ENCODE measurements at regions not wholly inside any gene's neighbourhood (a gene's known extent, or its start where the extent isn't known, plus 50 kb on each side); places are given as distances from the start of the nearest gene placed in this dataset.

DNA sequence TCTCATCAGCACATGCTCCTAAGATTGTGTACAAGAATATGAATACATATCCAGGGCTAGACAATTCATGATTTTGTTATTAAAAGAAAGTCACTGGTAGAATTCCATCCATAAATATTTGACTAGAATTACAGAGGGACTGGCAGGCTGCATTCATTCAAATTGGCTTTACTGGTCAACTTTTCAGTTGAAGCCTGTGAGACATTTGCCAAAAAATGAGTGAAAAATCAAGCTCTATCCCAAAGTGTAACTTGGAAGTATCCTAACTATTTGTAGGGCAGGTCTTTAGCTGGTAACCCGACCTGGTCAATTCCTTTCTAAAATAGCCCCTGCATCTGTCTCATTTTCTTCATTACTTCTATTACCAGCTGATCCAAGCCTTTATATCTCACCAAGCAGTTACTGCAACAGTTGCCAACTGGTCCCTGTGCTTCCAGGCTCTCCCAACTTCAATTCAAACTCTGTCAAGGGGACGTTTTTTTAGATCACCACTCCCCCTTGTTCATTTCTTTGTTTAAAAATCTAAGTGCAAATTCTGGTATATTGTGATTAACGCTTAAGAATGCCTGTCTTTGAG lies 173.1 kb upstream of the TBL1XR1 start:
- no peak overlapping the region for H2BK5ac ChIP-seq (ENCODE audit: low read length)
- no peaks in the 10 kb centered on the region for H3K27me3 ChIP-seq (ENCODE audit: insufficient read depth, low read length, poor library complexity)
- H3K4me2 ChIP-seq (ENCODE audit: low read length), result no peak overlapping the region
- no peak overlapping the region for H3K4me3 ChIP-seq (ENCODE audit: low read length)
- no CpG with 5 or more reads among the region's 3 CpGs for whole genome bisulfite sequencing (ENCODE audit: extremely low coverage, insufficient coverage, low lambda C conversion rate)
- no peaks in the 10 kb centered on the region for H3K36me3 ChIP-seq (ENCODE audit: control insufficient read depth, insufficient read depth, low read length)
- H4K8ac ChIP-seq (ENCODE audit: low read depth, low read length), result no peak overlapping the region
- H3K79me1 ChIP-seq (ENCODE audit: low read length), result no peaks in the 10 kb centered on the region
- no peak overlapping the region for H3K9ac ChIP-seq (ENCODE audit: low read length)
- peak overlapping the region; percentile 36 for H2BK15ac ChIP-seq (replicated peaks; ENCODE audit: low read depth)
- H2BK120ac ChIP-seq (ENCODE audit: low read depth, low read length), result no peak overlapping the region
- H3K4me1 ChIP-seq (ENCODE audit: control insufficient read depth, low read depth, low read length), result no peaks in the 10 kb centered on the region
- H3K23ac ChIP-seq (ENCODE audit: low read length), result no peak overlapping the region
- no peak overlapping the region for H3K18ac ChIP-seq (ENCODE audit: low read length)
- H3K56ac ChIP-seq (ENCODE audit: low read length), result no peak overlapping the region
- no peak overlapping the region for H4K5ac ChIP-seq (ENCODE audit: low read length)
- H2AK5ac ChIP-seq (ENCODE audit: low read length), result no peak overlapping the region
- no peak for DNase-seq
- no peak overlapping the region for H3K4ac ChIP-seq (ENCODE audit: low read depth, low read length)
- no peak overlapping the region for H3K27ac ChIP-seq (ENCODE audit: low read depth, low read length)
- H3K79me2 ChIP-seq (ENCODE audit: control insufficient read depth, insufficient read depth, low read length), result no peaks in the 10 kb centered on the region

DNA sequence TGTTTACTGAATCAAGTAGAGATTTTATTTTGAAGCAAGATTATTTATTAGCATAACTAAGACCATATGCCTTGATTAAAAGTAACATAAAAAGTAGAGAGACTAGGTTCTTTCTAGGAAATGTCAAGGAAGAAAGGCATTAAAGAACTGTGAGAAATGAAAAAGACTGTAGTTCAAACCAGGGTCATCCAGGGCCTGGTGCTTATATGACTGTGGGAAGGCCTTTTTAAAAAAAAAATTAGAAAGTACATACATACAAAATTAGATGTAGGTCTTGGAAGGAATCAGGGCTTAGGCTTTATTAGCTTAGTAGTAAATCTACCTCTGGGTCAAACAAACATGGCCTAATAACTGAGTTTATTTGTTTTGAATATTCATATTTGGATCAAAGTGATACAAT lies 173.9 kb upstream of the TBL1XR1 start:
- H4K8ac ChIP-seq (ENCODE audit: low read depth, low read length), result no peak overlapping the region
- no peak overlapping the region for H3K4me3 ChIP-seq (ENCODE audit: low read length)
- H3K79me1 ChIP-seq (ENCODE audit: low read length), result no peaks in the 10 kb centered on the region
- no peaks in the 10 kb centered on the region for H3K79me2 ChIP-seq (ENCODE audit: control insufficient read depth, insufficient read depth, low read length)
- no peaks in the 10 kb centered on the region for H3K4me1 ChIP-seq (ENCODE audit: control insufficient read depth, low read depth, low read length)
- no peak overlapping the region for H4K5ac ChIP-seq (ENCODE audit: low read length)
- H3K4me2 ChIP-seq (ENCODE audit: low read length), result no peak overlapping the region
- no peak overlapping the region for H2AK5ac ChIP-seq (ENCODE audit: low read length)
- H3K27ac ChIP-seq (ENCODE audit: low read depth, low read length), result no peak overlapping the region
- H2BK5ac ChIP-seq (ENCODE audit: low read length), result no peak overlapping the region
- no peaks in the 10 kb centered on the region for H3K27me3 ChIP-seq (ENCODE audit: insufficient read depth, low read length, poor library complexity)
- no peak for DNase-seq
- no peak overlapping the region for H3K9ac ChIP-seq (ENCODE audit: low read length)
- peak overlapping the region; percentile 92 for H2BK15ac ChIP-seq (replicated peaks; ENCODE audit: low read depth)
- no peak overlapping the region for H3K23ac ChIP-seq (ENCODE audit: low read length)
- H3K18ac ChIP-seq (ENCODE audit: low read length), result no peak overlapping the region
- H3K4ac ChIP-seq (ENCODE audit: low read depth, low read length), result no peak overlapping the region
- H2BK120ac ChIP-seq (ENCODE audit: low read depth, low read length), result no peak overlapping the region
- no peak overlapping the region for H3K56ac ChIP-seq (ENCODE audit: low read length)
- H3K36me3 ChIP-seq (ENCODE audit: control insufficient read depth, insufficient read depth, low read length), result no peaks in the 10 kb centered on the region

DNA sequence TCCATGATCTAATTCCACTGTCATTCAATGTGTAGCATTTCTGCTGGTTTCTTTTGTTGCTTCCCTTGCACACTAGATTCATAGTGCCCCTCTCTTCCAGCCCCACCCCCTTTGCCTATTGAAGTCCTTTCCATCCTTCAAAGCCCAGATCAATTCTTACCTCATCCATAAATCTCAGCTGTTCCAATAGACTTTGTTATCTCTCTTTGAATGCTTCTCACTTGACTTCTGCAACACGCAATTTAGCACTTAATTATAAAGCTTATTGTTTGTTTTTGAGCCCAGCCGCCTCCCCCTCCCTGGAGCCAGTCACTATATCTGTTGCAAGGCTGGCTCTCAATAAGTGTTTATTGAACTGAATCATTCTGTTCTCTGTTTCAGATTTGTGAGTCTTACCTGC lies 174.6 kb upstream of the TBL1XR1 start:
- H3K79me2 ChIP-seq (ENCODE audit: control insufficient read depth, insufficient read depth, low read length), result no peaks in the 10 kb centered on the region
- no peak overlapping the region for H4K8ac ChIP-seq (ENCODE audit: low read depth, low read length)
- H3K4me3 ChIP-seq (ENCODE audit: low read length), result no peak overlapping the region
- no peak overlapping the region for H3K9ac ChIP-seq (ENCODE audit: low read length)
- H3K79me1 ChIP-seq (ENCODE audit: low read length), result no peaks in the 10 kb centered on the region
- H3K4me1 ChIP-seq (ENCODE audit: control insufficient read depth, low read depth, low read length), result no peaks in the 10 kb centered on the region
- H3K27ac ChIP-seq (ENCODE audit: low read depth, low read length), result no peak overlapping the region
- H3K4ac ChIP-seq (ENCODE audit: low read depth, low read length), result no peak overlapping the region
- DNase-seq, result peak; percentile 45
- H2BK120ac ChIP-seq (ENCODE audit: low read depth, low read length), result no peak overlapping the region
- H3K36me3 ChIP-seq (ENCODE audit: control insufficient read depth, insufficient read depth, low read length), result no peaks in the 10 kb centered on the region
- no peak overlapping the region for H2BK5ac ChIP-seq (ENCODE audit: low read length)
- H4K5ac ChIP-seq (ENCODE audit: low read length), result no peak overlapping the region
- H3K27me3 ChIP-seq (ENCODE audit: insufficient read depth, low read length, poor library complexity), result no peaks in the 10 kb centered on the region
- no peak overlapping the region for H3K23ac ChIP-seq (ENCODE audit: low read length)
- H3K56ac ChIP-seq (ENCODE audit: low read length), result no peak overlapping the region
- H2BK15ac ChIP-seq (replicated peaks; ENCODE audit: low read depth), result no peak overlapping the region
- WGBS (ENCODE audit: extremely low coverage, insufficient coverage, low lambda C conversion rate), result no CpG with 5 or more reads among the region's 2 CpGs
- H3K18ac ChIP-seq (ENCODE audit: low read length), result no peak overlapping the region
- H3K4me2 ChIP-seq (ENCODE audit: low read length), result no peak overlapping the region
- no peak overlapping the region for H2AK5ac ChIP-seq (ENCODE audit: low read length)

DNA sequence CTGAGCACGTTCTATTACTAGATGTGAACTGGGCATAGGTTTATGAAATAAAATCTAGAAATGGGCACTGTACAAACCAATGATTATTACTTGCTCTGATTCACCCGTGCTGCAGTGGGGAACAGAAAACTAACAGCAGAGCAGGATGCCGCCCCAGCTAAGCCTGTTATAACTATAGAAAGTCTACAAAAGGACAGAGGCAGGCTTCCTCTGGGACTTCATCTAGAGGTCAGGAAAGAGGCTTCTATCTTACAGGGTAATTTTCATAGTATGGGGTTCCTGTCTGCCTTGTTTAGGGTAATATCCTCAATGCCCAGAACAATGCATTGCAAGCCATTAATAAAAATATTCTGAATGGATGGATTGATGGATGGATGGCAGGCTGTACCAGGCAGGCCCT lies 177.0 kb upstream of the TBL1XR1 start:
- H3K18ac ChIP-seq (ENCODE audit: low read length), result peak overlapping the region; percentile 36
- no peaks in the 10 kb centered on the region for H3K36me3 ChIP-seq (ENCODE audit: control insufficient read depth, insufficient read depth, low read length)
- DNase-seq, result no peak
- H3K27me3 ChIP-seq (ENCODE audit: insufficient read depth, low read length, poor library complexity), result no peaks in the 10 kb centered on the region
- no peak overlapping the region for H3K27ac ChIP-seq (ENCODE audit: low read depth, low read length)
- H2AK5ac ChIP-seq (ENCODE audit: low read length), result no peak overlapping the region
- H3K4ac ChIP-seq (ENCODE audit: low read depth, low read length), result no peak overlapping the region
- no peak overlapping the region for H4K5ac ChIP-seq (ENCODE audit: low read length)
- H2BK15ac ChIP-seq (replicated peaks; ENCODE audit: low read depth), result no peak overlapping the region
- H3K4me3 ChIP-seq (ENCODE audit: low read length), result no peak overlapping the region
- H3K79me1 ChIP-seq (ENCODE audit: low read length), result no peaks in the 10 kb centered on the region
- H2BK120ac ChIP-seq (ENCODE audit: low read depth, low read length), result no peak overlapping the region
- no peak overlapping the region for H3K56ac ChIP-seq (ENCODE audit: low read length)
- H2BK5ac ChIP-seq (ENCODE audit: low read length), result no peak overlapping the region
- WGBS (ENCODE audit: extremely low coverage, insufficient coverage, low lambda C conversion rate), result no CpG with 5 or more reads among the region's 3 CpGs
- H3K9ac ChIP-seq (ENCODE audit: low read length), result no peak overlapping the region
- H3K4me2 ChIP-seq (ENCODE audit: low read length), result no peak overlapping the region
- H3K23ac ChIP-seq (ENCODE audit: low read length), result no peak overlapping the region
- H3K4me1 ChIP-seq (ENCODE audit: control insufficient read depth, low read depth, low read length), result no peaks in the 10 kb centered on the region
- H4K8ac ChIP-seq (ENCODE audit: low read depth, low read length), result no peak overlapping the region
- H3K79me2 ChIP-seq (ENCODE audit: control insufficient read depth, insufficient read depth, low read length), result no peaks in the 10 kb centered on the region

DNA sequence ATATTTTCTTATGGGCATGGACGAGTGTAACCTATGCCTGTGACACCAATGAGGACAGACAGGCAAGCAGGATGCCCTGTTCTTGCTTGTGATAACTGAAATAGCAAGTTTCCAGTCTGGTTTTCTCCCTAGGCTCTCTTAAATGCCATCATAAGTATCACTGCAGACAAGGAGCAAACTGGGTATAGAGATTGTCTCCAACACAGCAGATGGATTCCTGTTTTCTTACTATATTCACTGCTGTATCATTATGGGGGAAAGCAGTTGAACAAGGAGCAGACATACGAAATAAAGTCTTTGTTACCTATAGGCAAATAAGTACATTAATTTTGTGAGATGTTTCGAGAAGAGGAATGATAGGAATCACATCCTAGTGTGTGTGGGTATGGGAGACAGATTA lies 178.0 kb upstream of the TBL1XR1 start:
- no peak overlapping the region for H3K18ac ChIP-seq (ENCODE audit: low read length)
- H2BK120ac ChIP-seq (ENCODE audit: low read depth, low read length), result no peak overlapping the region
- H3K4me1 ChIP-seq (ENCODE audit: control insufficient read depth, low read depth, low read length), result no peaks in the 10 kb centered on the region
- WGBS (ENCODE audit: extremely low coverage, insufficient coverage, low lambda C conversion rate), result 100% methylated on average over 1 of the region's 3 CpGs
- no peak overlapping the region for H3K9ac ChIP-seq (ENCODE audit: low read length)
- no peak overlapping the region for H3K4me3 ChIP-seq (ENCODE audit: low read length)
- H4K5ac ChIP-seq (ENCODE audit: low read length), result no peak overlapping the region
- H3K79me2 ChIP-seq (ENCODE audit: control insufficient read depth, insufficient read depth, low read length), result no peaks in the 10 kb centered on the region
- H3K27ac ChIP-seq (ENCODE audit: low read depth, low read length), result no peak overlapping the region
- no peak overlapping the region for H2BK15ac ChIP-seq (replicated peaks; ENCODE audit: low read depth)
- H2BK5ac ChIP-seq (ENCODE audit: low read length), result no peak overlapping the region
- no peak overlapping the region for H3K4me2 ChIP-seq (ENCODE audit: low read length)
- H2AK5ac ChIP-seq (ENCODE audit: low read length), result no peak overlapping the region
- no peak overlapping the region for H3K56ac ChIP-seq (ENCODE audit: low read length)
- H4K8ac ChIP-seq (ENCODE audit: low read depth, low read length), result no peak overlapping the region
- no peaks in the 10 kb centered on the region for H3K79me1 ChIP-seq (ENCODE audit: low read length)
- H3K4ac ChIP-seq (ENCODE audit: low read depth, low read length), result no peak overlapping the region
- no peak overlapping the region for H3K23ac ChIP-seq (ENCODE audit: low read length)
- H3K36me3 ChIP-seq (ENCODE audit: control insufficient read depth, insufficient read depth, low read length), result no peaks in the 10 kb centered on the region
- DNase-seq, result no peak
- H3K27me3 ChIP-seq (ENCODE audit: insufficient read depth, low read length, poor library complexity), result no peaks in the 10 kb centered on the region

DNA sequence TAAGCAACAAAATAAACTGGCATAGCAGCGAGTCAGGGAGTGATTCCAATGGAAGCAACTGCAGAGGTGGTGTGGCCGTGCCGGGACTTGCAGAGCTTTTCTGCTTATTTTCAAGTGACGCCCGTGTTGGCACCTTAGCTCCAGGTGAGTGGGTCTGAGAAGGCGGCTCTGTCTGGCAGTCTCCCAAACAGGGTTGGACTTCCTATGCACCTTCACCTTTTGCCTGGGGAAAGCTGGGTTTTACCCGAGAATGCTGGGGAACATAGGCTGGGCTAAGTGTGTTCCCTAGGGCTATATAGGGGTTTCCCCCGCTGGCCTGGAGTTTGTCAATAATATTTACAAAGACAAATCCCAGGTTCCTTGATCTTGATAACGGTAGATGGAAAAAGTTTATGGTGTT lies 179.9 kb upstream of the TBL1XR1 start:
- H3K23ac ChIP-seq (ENCODE audit: low read length), result no peak overlapping the region
- H3K4me3 ChIP-seq (ENCODE audit: low read length), result no peak overlapping the region
- WGBS (ENCODE audit: extremely low coverage, insufficient coverage, low lambda C conversion rate), result no CpG with 5 or more reads among the region's 9 CpGs
- no peak overlapping the region for H4K8ac ChIP-seq (ENCODE audit: low read depth, low read length)
- no peaks in the 10 kb centered on the region for H3K79me2 ChIP-seq (ENCODE audit: control insufficient read depth, insufficient read depth, low read length)
- peak overlapping the region; percentile 47 for H2BK15ac ChIP-seq (replicated peaks; ENCODE audit: low read depth)
- no peak for DNase-seq
- no peak overlapping the region for H3K4me2 ChIP-seq (ENCODE audit: low read length)
- no peak overlapping the region for H3K4ac ChIP-seq (ENCODE audit: low read depth, low read length)
- no peaks in the 10 kb centered on the region for H3K4me1 ChIP-seq (ENCODE audit: control insufficient read depth, low read depth, low read length)
- no peaks in the 10 kb centered on the region for H3K36me3 ChIP-seq (ENCODE audit: control insufficient read depth, insufficient read depth, low read length)
- H2AK5ac ChIP-seq (ENCODE audit: low read length), result no peak overlapping the region
- no peak overlapping the region for H3K18ac ChIP-seq (ENCODE audit: low read length)
- no peak overlapping the region for H2BK120ac ChIP-seq (ENCODE audit: low read depth, low read length)
- no peak overlapping the region for H3K56ac ChIP-seq (ENCODE audit: low read length)
- H3K79me1 ChIP-seq (ENCODE audit: low read length), result no peaks in the 10 kb centered on the region
- no peaks in the 10 kb centered on the region for H3K27me3 ChIP-seq (ENCODE audit: insufficient read depth, low read length, poor library complexity)
- H3K27ac ChIP-seq (ENCODE audit: low read depth, low read length), result no peak overlapping the region
- no peak overlapping the region for H3K9ac ChIP-seq (ENCODE audit: low read length)
- no peak overlapping the region for H2BK5ac ChIP-seq (ENCODE audit: low read length)
- no peak overlapping the region for H4K5ac ChIP-seq (ENCODE audit: low read length)

Measured in mesendoderm (in vitro differentiated cells).